Common myeloid progenitor, CD34-positive (primary cell): ENCODE measurements at regions not wholly inside any gene's neighbourhood (a gene's known extent, or its start where the extent isn't known, plus 50 kb on each side); places are given as distances from the start of the nearest gene placed in this dataset.

ENCODE experiments used
- CTCF ChIA-PET: fragments of 350-600 bp; sonication (Branson Sonifier 250); formaldehyde crosslinking; loops from one replicate; lab custom pipeline; 2021; ENCODE audit warnings: antibody characterized with exemption; lab: Charles Lee
- POLR2A ChIA-PET: fragments of 350-600 bp; sonication (Branson Sonifier 250); formaldehyde crosslinking; loops from one replicate; lab custom pipeline; 2021; ENCODE audit warnings: antibody characterized with exemption; lab: Charles Lee
- DNase-seq, 3 donors: peaks; one replicate each; pipeline versions ENCODE4 v3.0.0 to v3.0.0-alpha.2; 2013
- H3K27ac ChIP-seq, 2 experiments: 1 replicate in 1 of 2; 2 replicates in 1 of 2; pipeline ENCODE4 v1.7.0; 2013; ENCODE audit warnings: inconsistent platforms in 2 of 2, low read length in 2 of 2, mild to moderate bottlenecking in 2 of 2, low read depth in 1 of 2, moderate library complexity in 1 of 2; ENCODE audit not compliant: severe bottlenecking in 2 of 2, insufficient read depth in 1 of 2, poor library complexity in 1 of 2
- H3K27me3 ChIP-seq, 5 experiments: replicated peaks in 2 of 5; 1 replicate in 3 of 5; 2 replicates in 2 of 5; pipeline versions ENCODE4 v1.6.1 to v1.7.0; 2013; ENCODE audit warnings: low read length in 4 of 5, mild to moderate bottlenecking in 2 of 5, moderate library complexity in 2 of 5, inconsistent platforms in 1 of 5; ENCODE audit not compliant: insufficient read depth in 5 of 5, control insufficient read depth in 4 of 5
- H3K36me3 ChIP-seq, 4 experiments: 1 replicate in 2 of 4; 2 replicates in 2 of 4; pipeline versions ENCODE4 v1.6.1 to v1.7.0; 2013; ENCODE audit warnings: low read length in 3 of 4, control low read depth in 1 of 4, mild to moderate bottlenecking in 1 of 4; ENCODE audit not compliant: control insufficient read depth in 4 of 4, insufficient read depth in 4 of 4
- H3K4me1 ChIP-seq, 4 experiments: 1 replicate in 3 of 4; 2 replicates in 1 of 4; pipeline versions ENCODE4 v1.6.1 to v1.7.1; 2013; ENCODE audit warnings: low read length in 3 of 4, mild to moderate bottlenecking in 3 of 4, control low read depth in 1 of 4, inconsistent platforms in 1 of 4, moderate library complexity in 1 of 4; ENCODE audit not compliant: control insufficient read depth in 4 of 4, insufficient read depth in 4 of 4; ENCODE audit errors: control extremely low read depth in 1 of 4
- H3K4me3 ChIP-seq, 7 experiments: 1 replicate in 4 of 7; 2 replicates in 3 of 7; pipeline versions ENCODE4 v1.5.1 to v1.7.0; 2013; ENCODE audit warnings: mild to moderate bottlenecking in 7 of 7, low read length in 6 of 7, moderate library complexity in 6 of 7, inconsistent platforms in 2 of 7, low read depth in 2 of 7, control low read depth in 1 of 7; ENCODE audit not compliant: insufficient read depth in 4 of 7, control insufficient read depth in 1 of 7; ENCODE audit errors: extremely low read depth in 1 of 7
- H3K9me3 ChIP-seq, 5 experiments: 1 replicate in 4 of 5; 2 replicates in 1 of 5; pipeline versions ENCODE4 v1.6.1 to v1.7.1; 2013; ENCODE audit warnings: low read length in 4 of 5, mild to moderate bottlenecking in 2 of 5, inconsistent platforms in 1 of 5, low read depth in 1 of 5, moderate library complexity in 1 of 5; ENCODE audit not compliant: control insufficient read depth in 4 of 5, insufficient read depth in 2 of 5; ENCODE audit errors: control extremely low read depth in 1 of 5
- WGBS: methylation state at CpG from one replicate; pipeline ENCODE4 v1.1.5; 2013; ENCODE audit not compliant: insufficient coverage; 5-methylcytosine and 5-hydroxymethylcytosine counted together

GRCh38 chr9:16135968-16136367 lies 583.1 kb downstream of the CCDC171 start:
- Histone ChIP-seq H3K36me3 (no peaks in the 10 kb centered on the region), H3K27ac (no peak overlapping the region), H3K4me3 (no peak overlapping the region), H3K27me3 (no peaks in the 10 kb centered on the region), H3K9me3 (no peaks in the 10 kb centered on the region), H3K4me1 (peaks cover 0 to 4% (median 3%) of the 10 kb centered on the region in 4 experiments)
- WGBS = 100% methylated on average over 1 of the region's 1 CpG
- ChIA-PET POLR2A (no interaction called here), CTCF (interaction anchor here (1.3 to 1.6 kb wide), 2 partner anchors 18 to 263 kb away, joined by 3 to 4 read pairs; no protein-coding TSS in a partner anchor)
- no peak for DNase-seq

DNA sequence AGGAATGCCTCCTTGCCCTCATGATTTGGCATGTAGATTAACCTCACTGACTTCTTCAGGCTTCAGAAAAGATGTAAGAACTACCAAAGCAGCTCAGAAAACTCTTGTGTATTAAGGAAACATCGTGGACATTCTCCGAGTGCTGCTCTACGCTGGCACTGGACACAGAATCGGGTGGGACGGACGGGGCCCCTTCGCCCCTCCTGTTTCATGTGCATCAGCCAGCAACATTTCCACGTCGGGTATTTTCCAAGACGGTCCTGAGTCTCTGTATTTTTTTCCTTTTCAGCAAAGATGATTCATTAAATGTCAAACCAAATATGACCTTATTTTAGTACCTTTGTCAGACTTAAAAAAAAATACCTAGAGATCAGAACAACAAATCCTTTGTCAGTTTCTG lies 583.6 kb downstream of the CCDC171 start:
- ChIA-PET POLR2A (no interaction called here), CTCF (interaction anchor here (1.3 to 1.6 kb wide), 3 partner anchors 9 to 263 kb away, joined by 3 to 4 read pairs (median 3); no protein-coding TSS in a partner anchor)
- no peak for DNase-seq
- no peak overlapping the region for H3K4me3 ChIP-seq
- H3K36me3 ChIP-seq = no peaks in the 10 kb centered on the region
- no peaks in the 10 kb centered on the region for H3K27me3 ChIP-seq
- no peaks in the 10 kb centered on the region for H3K9me3 ChIP-seq
- peaks cover 0 to 4% (median 3%) of the 10 kb centered on the region in 4 experiments for H3K4me1 ChIP-seq
- WGBS = 98% methylated on average over 10 of the region's 10 CpGs
- H3K27ac ChIP-seq = no peak overlapping the region

GRCh38 chr9:16136961-16137360 lies 584.1 kb downstream of the CCDC171 start:
- POLR2A ChIA-PET = no interaction called here
- H3K9me3 ChIP-seq = no peaks in the 10 kb centered on the region
- no peaks in the 10 kb centered on the region for H3K36me3 ChIP-seq
- no peaks in the 10 kb centered on the region for H3K27me3 ChIP-seq
- H3K4me3 ChIP-seq = no peak overlapping the region
- no peak overlapping the region for H3K27ac ChIP-seq
- CTCF ChIA-PET = interaction anchor here (1.3 to 1.6 kb wide), 2 partner anchors 9 to 264 kb away, joined by 3 to 4 read pairs; no protein-coding TSS in a partner anchor
- peaks cover 0 to 4% (median 3%) of the 10 kb centered on the region in 4 experiments for H3K4me1 ChIP-seq
- no peak for DNase-seq
- 100% methylated on average over 3 of the region's 4 CpGs for WGBS

GRCh38 chr9:16138561-16139491 lies 586.0 kb downstream of the CCDC171 start:
- Histone ChIP-seq H3K36me3 (no peaks in the 10 kb centered on the region), H3K4me3 (no peak overlapping the region), H3K27me3 (no peaks in the 10 kb centered on the region), H3K4me1 (peaks cover 0 to 4% (median 0%) of the 10 kb centered on the region in 4 experiments), H3K27ac (no peak overlapping the region), H3K9me3 (no peaks in the 10 kb centered on the region)
- ChIA-PET POLR2A (no interaction called here), CTCF (interaction anchor here (2.0 kb wide), 1 partner anchor 266 kb away, joined by 8 read pairs; no protein-coding TSS in a partner anchor)
- no peak for DNase-seq
- 96% methylated on average over 15 of the region's 16 CpGs for WGBS

GRCh38 chr9:16139774-16140173 lies 586.9 kb downstream of the CCDC171 start:
- no peak for DNase-seq
- ChIA-PET POLR2A (no interaction called here), CTCF (interaction anchor here (1.2 kb wide), 1 partner anchor 266 kb away, joined by 3 read pairs; no protein-coding TSS in a partner anchor)
- H3K4me1 ChIP-seq = no peaks in the 10 kb centered on the region
- H3K9me3 ChIP-seq = no peaks in the 10 kb centered on the region
- WGBS = 94% methylated on average over 4 of the region's 5 CpGs
- no peaks in the 10 kb centered on the region for H3K36me3 ChIP-seq
- H3K27me3 ChIP-seq = no peaks in the 10 kb centered on the region
- H3K4me3 ChIP-seq = no peak overlapping the region
- H3K27ac ChIP-seq = no peak overlapping the region

DNA sequence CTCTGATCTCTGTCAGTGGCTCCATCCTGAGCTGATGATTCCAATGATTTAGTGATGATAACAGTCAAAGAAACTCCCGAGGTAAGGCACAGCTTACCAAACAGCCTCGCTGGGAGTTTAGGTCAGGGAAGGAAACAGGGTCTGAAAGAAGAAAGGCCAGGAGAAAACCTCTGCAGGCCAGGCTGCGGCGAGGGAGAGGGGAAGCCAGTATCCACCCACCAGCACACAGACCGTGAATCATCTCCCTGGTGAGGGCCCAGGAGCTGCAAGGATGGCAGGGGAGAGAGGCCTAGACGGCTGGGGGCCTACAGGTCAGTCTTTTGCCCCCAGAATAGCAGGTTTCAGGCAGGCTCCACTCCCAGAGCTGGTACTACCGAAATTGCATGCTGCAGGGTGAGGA lies 590.5 kb downstream of the CCDC171 start:
- no peaks in the 10 kb centered on the region for H3K36me3 ChIP-seq
- CTCF ChIA-PET = interaction anchor here (1.4 kb wide), 1 partner anchor 9 kb away, joined by 5 read pairs; no protein-coding TSS in a partner anchor
- no peaks in the 10 kb centered on the region for H3K9me3 ChIP-seq
- no peak overlapping the region for H3K27ac ChIP-seq
- H3K27me3 ChIP-seq = no peaks in the 10 kb centered on the region
- WGBS = 90% methylated on average over 6 of the region's 7 CpGs
- POLR2A ChIA-PET = no interaction called here
- no peak overlapping the region for H3K4me3 ChIP-seq
- DNase-seq = no peak
- H3K4me1 ChIP-seq = peaks cover 0 to 5% (median 1%) of the 10 kb centered on the region in 4 experiments
